ENCODE measurements at regions not wholly inside any gene's neighbourhood (a gene's known extent, or its start where the extent isn't known, plus 50 kb on each side); places are given as distances from the start of the nearest gene placed in this dataset.
A peak's percentile ranks its signal among the peaks of the same experiment; 100 is the strongest.

DNA sequence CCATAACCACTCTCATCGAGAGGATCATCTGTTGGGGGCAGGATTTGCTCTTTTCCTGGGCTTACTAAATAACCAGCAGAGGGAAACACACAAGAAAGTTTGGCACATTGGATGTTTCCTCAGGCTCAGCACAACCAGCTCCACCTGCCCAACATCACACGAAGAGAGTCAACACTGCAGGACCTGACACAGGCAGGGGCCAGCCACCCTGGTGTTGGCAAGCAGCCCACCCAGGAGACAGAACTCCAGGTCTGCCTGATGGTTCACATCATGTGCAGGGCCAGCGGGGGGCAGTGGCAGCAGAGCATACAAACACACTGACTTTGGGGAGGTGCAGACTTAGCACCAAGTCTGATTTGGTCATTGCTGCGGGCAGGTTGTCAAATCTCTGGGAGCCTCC, 182.3 kb upstream of the GALNT2 start:
- DNase-seq (ENCODE audit: low spot score) = no peak
- no peak for ATAC-seq

DNA sequence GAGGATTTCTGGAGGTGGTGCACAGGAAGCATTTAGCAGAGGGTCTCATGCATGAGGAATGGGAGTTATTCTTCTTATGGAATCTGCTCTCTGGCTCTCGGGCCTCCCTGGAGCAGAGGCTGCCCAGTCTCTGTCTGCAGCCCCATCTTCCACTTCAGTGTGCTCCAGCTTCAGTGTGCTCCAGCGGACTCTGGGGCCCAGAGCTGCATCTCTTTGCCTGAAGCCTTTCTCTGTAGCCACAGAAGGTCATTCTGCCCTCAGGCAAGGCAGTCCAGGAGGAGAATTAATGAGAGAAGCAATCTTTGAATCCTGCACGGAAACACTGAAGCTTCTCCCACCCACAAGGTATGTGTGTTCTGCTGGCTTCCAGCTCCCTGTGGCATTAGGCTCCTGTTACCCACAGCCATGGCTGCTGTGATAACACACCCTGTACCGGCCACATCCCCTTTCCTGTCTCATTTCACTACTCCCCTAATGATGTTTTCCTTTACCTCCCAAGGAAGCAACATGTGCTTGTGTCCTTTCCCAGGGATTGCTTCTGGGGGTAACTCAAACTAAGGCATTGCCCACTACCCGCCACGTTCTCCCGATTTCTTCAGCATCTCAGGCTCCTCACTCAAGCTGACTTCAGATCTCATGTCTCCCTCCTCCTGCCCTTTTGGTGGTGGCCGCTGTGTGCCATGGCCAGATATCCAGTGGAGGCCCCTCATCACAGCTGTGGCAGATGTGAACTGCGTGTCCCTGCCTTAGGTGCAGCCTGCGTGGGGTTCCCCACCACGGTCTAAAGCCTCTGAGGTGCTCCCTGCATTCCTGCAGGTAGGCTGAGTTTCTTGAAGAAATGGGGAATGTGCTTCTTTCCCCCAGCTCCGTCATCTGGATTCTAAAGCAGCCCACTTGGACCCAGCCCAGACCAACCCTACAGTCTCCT, 181.2 kb upstream of the GALNT2 start:
- DNase-seq (ENCODE audit: low spot score) = no peak
- ATAC-seq = no peak

DNA sequence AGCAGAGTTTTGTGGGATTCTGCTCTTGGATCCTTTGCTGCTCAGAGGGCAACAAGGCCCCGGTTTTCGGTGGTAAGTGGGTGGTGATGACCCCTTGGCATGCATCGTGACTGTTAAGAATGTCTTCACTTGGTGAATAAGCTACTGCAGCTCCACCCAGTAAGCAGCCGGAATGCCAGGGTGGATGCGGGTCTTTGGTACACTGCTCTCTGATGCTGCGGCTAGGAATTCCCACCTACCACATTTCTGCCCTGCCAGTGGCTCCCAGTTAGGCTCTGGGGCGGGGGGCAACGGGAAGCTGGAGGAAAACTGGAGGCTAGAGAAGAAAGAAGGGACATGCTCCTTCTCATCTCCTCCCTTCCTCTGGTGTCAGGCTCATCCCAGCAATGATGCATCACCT, 180.4 kb upstream of the GALNT2 start:
- ATAC-seq = no peak
- no peak for DNase-seq (ENCODE audit: low spot score)

DNA sequence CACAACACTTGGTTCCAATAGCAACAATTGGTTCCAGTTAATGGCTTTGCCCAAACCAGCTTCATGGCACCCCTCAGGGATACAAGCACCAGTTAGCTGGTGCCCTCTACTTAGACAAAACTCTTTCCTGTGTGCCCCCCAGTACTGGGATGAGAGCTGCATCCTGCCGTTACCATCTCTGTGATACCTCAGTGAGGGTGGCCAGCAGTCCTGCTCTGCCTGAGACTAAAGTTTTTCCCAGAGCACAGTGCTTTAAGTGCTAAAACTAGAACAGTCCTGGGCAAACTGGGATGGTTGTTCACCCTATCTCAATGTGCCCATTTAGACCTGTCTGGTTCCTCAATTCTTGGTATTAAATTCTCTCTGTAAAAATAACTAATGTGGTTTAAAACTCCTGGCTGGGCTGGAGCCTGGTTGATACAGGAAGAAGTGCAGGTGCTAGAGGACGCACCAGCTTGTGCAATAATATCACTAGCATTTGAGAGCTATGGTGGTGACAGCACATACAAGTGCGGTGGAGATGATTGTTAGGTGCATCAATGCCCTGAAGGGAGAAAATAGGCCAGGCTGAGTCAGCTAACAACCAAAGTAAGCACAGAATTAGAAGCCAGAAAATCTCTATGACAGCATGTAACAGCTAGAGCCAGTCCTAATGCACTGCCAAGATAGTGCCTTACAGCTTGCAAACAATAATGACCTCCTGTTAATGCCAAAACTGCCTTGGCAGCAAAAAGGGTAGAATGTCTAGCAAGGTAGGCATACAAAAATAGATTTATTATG, 179.8 kb upstream of the GALNT2 start:
- peak; percentile 80 for ATAC-seq

DNA sequence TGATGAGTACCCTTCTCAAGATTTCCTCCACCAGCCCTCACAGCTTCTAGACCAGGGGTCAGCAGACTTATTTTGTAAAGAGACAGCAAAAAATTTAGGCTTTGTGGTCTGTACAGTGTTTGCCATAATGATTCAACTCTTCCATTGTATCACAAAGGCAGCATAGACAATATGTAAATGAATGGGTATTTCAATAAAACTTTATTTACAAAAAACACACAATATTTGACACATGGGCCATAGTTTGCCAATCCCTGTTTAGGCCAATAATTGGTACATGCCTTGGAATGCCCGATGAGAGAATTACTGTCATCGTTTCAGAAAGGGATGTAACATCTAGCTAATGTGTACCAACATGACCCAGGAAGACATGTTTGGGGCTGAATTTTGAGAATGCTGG, 178.9 kb upstream of the GALNT2 start:
- ATAC-seq (no peak), DNase-seq (ENCODE audit: low spot score) (no peak)

More for the DNA sequence above, 179.8 kb upstream of the GALNT2 start:
- DNase-seq (ENCODE audit: low spot score) = peak; percentile 78

GRCh38 chr1:229888561-229889001, 178.5 kb upstream of the GALNT2 start:
- ATAC-seq (peak; percentile 42), DNase-seq (ENCODE audit: low spot score) (peak; percentile 55)

- ATAC-seq (peak; percentile 67), DNase-seq (ENCODE audit: low spot score) (peak; percentile 74)
Observed at GRCh38 chr1:229889031-229889517, 178.0 kb upstream of the GALNT2 start.

GRCh38 chr1:229891227-229891626, 175.8 kb upstream of the GALNT2 start:
- DNase-seq (ENCODE audit: low spot score) (no peak), ATAC-seq (no peak)

DNA sequence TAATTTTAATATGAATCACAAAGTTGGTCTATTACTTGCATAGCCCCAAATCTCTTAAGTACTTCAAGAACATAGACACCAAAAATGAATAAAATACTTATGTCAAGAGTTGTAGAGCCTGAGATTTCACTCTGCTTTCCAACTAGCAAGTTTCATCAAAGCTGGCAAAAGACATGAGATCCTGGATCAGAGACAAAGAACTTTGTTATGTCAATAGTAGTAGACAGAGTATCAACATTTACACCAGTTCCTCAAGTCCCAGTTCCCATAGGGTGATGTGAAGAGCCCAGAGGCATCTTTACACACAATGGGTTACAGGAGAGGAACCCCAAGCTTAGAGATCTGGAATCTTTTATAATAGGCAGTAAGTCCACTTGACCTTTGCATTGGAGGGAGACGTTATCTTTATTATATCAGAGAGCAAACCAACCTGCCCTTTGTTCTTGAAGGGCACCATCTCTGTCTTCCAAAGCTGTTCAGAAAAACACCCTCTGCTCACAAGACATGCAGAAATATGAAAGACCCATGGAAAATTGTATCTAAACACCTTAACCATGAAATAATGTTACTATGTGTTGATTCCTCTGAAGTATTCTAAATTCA, 174.4 kb upstream of the GALNT2 start:
- ATAC-seq = peak; percentile 35
- no peak for DNase-seq (ENCODE audit: low spot score)

DNA sequence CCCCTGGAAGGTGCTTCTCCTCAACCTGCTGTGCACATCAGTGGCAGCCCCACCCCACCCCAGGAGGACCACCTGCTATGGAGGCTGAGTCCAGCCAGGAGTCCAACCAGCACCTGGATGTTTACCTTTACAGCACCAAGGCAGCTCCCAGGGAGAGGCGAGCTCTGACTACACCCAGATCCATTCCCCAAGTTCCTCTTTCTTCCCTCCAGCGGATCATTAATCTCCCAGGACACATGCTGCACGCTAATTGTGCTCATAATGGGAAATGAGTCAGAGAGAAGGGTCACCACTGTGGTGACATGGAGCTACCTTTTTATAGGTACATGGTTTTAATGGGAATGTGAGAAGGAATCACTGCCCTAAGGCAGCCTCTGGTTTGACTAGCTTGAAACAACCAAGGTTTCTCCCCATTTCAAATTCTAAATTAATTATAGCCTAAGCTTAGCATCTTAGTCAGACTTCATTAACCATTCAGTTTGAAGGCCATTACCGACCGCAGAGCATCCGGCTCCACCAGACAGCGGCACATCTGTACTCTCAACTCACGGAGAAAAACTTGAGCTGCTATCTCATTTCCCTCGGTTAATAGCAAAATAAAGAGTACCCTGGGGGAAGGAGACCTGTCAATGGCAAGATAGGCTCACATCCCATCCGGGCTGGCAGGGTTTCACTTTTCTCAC, 173.1 kb upstream of the GALNT2 start:
- no peak for ATAC-seq

DNA sequence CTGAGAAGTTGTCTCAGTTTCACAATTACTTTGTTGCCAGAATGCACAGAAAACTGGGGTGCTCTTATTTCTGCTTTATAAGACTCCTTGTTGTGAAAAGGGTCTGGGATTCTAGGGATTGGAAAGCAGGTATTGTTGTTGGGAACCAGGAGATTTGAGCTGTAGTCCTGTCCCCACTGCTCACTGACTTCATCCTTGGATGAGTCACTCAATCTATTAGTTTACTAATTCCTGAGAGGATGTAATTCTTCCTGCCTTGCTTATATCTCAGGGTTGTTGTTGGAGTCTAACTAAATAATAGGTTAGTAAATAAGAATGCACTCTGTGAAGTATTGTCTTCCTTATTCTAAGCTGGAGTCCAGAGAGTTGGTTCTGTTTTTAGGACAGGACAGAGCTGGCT, 172.5 kb upstream of the GALNT2 start:
- no peak for ATAC-seq

More for the DNA sequence above, 173.1 kb upstream of the GALNT2 start:
- no peak for DNase-seq (ENCODE audit: low spot score)

DNA sequence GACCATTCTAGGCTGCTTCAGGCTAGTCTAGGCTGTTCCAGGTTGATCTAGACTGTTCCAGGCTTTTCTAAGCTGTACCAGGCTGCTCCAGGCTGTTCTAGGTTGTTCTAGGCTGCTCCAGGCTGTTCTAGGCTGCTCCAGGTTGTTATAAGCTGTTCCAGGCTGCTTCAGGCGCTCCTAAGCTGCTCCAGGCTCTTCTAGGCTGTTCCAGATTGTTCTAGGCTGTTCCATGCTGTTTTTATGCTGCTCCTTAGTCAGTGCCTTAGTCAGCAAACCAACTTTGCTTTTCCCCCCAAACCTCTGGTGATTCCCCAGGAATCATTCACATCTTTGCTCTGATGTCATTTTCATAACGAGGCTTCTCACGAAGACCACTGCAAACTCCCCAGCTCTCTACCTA, 171.4 kb upstream of the GALNT2 start:
- no peak for ATAC-seq
- DNase-seq (ENCODE audit: low spot score) = no peak

More for the DNA sequence above, 172.5 kb upstream of the GALNT2 start:
- DNase-seq (ENCODE audit: low spot score) = no peak

DNA sequence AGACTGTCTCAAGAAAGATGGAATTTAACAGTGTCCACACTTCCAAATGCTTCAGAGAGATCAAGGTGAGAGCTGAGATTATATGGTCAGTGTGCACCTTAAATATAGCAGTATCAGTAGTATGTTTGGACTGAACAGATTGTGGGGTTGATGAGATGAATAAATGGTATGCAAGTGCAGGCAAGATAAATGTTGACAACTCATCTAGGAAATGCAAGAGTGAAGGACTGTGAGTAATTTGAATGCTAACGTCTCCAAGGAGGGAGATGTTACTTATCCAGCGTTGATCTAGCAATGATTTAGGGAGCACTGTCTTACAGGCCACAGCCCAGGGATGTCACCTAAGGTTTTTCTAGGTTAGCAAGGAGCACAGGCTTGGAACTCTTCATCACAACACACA, 170.7 kb upstream of the GALNT2 start:
- DNase-seq (ENCODE audit: low spot score) (no peak), ATAC-seq (no peak)

DNA sequence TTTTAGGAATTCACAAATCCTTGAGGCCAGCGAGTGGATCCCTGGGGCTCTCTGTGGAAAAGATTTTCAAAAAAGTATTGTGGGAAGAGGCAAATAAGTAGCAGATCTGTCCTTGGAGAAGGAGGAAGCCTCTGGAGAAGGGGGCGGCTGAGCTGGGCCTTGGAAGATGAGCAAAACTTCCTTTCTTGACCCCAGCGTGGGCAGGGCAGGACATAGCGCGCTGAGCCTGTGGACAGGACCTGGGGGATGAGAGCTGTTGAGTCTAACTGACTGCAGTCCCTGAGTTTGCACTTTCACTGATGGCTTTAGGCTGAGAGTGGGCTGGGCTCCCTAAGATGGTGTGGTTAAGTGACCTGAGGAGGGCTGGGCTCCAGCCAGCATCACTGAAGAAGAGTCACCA, 170.2 kb upstream of the GALNT2 start:
- DNase-seq (ENCODE audit: low spot score) (no peak), ATAC-seq (no peak)

DNA sequence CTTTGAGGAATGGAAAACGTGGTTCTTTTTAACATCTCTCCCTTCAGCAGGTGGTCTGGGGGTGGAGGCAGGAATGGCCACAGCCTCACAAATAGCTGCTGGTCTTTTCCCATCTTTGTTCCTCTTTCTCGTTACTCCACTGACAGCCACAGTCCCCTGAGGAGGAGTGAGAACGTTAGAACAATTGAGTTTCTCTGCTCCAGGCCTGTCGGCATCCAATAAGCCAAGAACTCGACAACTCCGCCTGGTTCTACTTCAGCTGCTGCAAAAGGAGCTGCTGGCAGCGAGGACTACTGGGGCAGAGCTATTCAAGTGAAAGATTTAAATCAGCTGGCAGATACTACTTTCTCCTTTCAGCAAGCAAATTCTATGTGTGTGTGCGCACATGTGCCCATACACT, 169.5 kb upstream of the GALNT2 start:
- no peak for ATAC-seq
- no peak for DNase-seq (ENCODE audit: low spot score)

GRCh38 chr1:229900220-229900619, 166.8 kb upstream of the GALNT2 start:
- no peak for DNase-seq (ENCODE audit: low spot score)
- ATAC-seq = no peak

DNA sequence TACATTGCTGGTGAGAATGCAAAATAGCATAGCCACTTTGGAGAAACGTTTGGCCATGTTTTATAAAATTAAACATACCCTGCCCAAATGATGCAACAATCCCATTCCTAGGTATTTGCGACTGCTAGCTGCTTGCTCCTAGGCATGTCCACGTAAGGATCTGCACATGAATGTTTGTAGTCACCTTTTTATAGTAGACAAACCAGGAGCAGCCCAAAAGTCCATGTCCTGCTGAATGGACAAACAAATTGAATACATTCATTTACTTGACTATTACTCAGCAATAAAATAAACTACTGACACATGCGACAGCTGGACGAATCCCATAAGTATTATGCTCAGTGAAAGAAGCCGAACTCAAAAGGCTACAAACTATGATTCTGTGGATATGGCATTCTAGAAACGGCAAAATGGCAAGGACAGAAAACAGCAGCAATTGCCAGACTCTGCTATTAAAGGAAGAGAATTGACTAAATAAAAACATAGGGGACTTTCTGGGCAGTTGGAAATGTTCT, 161.9 kb upstream of the GALNT2 start:
- no peak for DNase-seq (ENCODE audit: low spot score)
- ATAC-seq = peak; percentile 73

GRCh38 chr1:229905652-229906051, 161.4 kb upstream of the GALNT2 start:
- DNase-seq (ENCODE audit: low spot score) (no peak), ATAC-seq (peak; percentile 26)

GRCh38 chr1:229907884-229908638, 159.0 kb upstream of the GALNT2 start:
- ATAC-seq (no peak), DNase-seq (ENCODE audit: low spot score) (no peak)

DNA sequence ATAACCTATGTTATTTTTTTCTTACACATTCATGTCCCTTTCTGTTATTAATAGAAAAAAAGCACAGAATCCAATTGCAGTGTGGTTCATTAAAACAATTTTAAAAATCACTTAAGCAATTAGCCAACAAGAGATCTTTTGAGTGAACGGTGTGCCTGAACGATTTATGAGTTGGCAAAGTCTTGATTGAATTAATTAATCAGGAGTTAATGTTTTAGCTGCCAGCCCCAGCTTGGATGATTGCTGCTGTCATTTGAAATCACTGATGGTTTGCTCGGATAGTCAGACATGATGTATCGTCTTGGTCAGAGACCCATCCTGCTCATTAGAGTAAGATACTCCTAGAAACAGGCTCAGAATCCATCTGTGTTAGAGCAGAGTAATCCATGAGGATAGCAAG, 158.3 kb upstream of the GALNT2 start:
- ATAC-seq = no peak

More for the DNA sequence above, 158.3 kb upstream of the GALNT2 start:
- no peak for DNase-seq (ENCODE audit: low spot score)

Measured in left lobe of liver (tissue), 2 donors.